Mesenchymal stem cell (in vitro differentiated cells and primary cell): ENCODE measurements at regions not wholly inside any gene's neighbourhood (a gene's known extent, or its start where the extent isn't known, plus 50 kb on each side); places are given as distances from the start of the nearest gene placed in this dataset.
A peak's percentile ranks its signal among the peaks of the same experiment; 100 is the strongest.

Source experiments
- DNase-seq: peaks from one replicate; pipeline ENCODE4 v3.0.0-alpha.2; 2013
- H2AFZ ChIP-seq: one replicate; pipeline ENCODE4 v1.6.1; 2013; ENCODE audit warnings: low read depth, mild to moderate bottlenecking, control low read depth, inconsistent platforms, low read length, moderate library complexity
- H2AK5ac ChIP-seq: 2 replicates; pipeline ENCODE4 v1.6.1; 2013; ENCODE audit warnings: low read length, moderate library complexity, mild to moderate bottlenecking, inconsistent platforms; ENCODE audit not compliant: severe bottlenecking
- H2BK120ac ChIP-seq: one replicate; pipeline ENCODE4 v1.6.1; 2013; ENCODE audit warnings: low read depth, mild to moderate bottlenecking, inconsistent platforms, low read length, moderate library complexity
- H2BK12ac ChIP-seq, 2 experiments: one replicate each; pipeline ENCODE4 v1.6.1; 2013; ENCODE audit warnings: inconsistent platforms in 2 of 2, low read length in 2 of 2, mild to moderate bottlenecking in 2 of 2, moderate library complexity in 2 of 2, control low read depth in 1 of 2
- H2BK15ac ChIP-seq: one replicate; pipeline ENCODE4 v1.6.1; 2013; ENCODE audit warnings: mild to moderate bottlenecking, low read depth, inconsistent platforms; ENCODE audit not compliant: poor library complexity, severe bottlenecking
- H2BK5ac ChIP-seq: 2 replicates; pipeline ENCODE4 v1.6.1; 2013; ENCODE audit warnings: low read depth, mild to moderate bottlenecking, low read length, control low read depth, inconsistent platforms; ENCODE audit not compliant: poor library complexity, severe bottlenecking
- H3K14ac ChIP-seq, 2 experiments: one replicate each; pipeline ENCODE4 v1.6.1; 2013; ENCODE audit warnings: inconsistent platforms in 2 of 2, low read length in 2 of 2, control low read depth in 1 of 2, mild to moderate bottlenecking in 1 of 2, moderate library complexity in 1 of 2
- H3K18ac ChIP-seq, 2 experiments: one replicate each; pipeline ENCODE4 v1.6.1; 2013; ENCODE audit warnings: inconsistent platforms in 2 of 2, low read length in 2 of 2, control low read depth in 1 of 2, low read depth in 1 of 2, mild to moderate bottlenecking in 1 of 2
- H3K23ac ChIP-seq, 2 experiments: one replicate each; pipeline ENCODE4 v1.6.1; 2013; ENCODE audit warnings: inconsistent platforms in 2 of 2, low read length in 2 of 2, mild to moderate bottlenecking in 2 of 2, moderate library complexity in 2 of 2, control low read depth in 1 of 2
- H3K27ac ChIP-seq: 2 replicates; pipeline ENCODE4 v1.5.1; 2013; ENCODE audit warnings: mild to moderate bottlenecking, moderate library complexity, low read length, control low read depth, inconsistent platforms; ENCODE audit not compliant: poor library complexity, severe bottlenecking
- H3K27me3 ChIP-seq, 2 experiments: 2 replicates each; pipeline versions ENCODE4 v1.6.1 to v1.7.0; 2013; ENCODE audit warnings: low read length in 2 of 2, mild to moderate bottlenecking in 2 of 2, moderate library complexity in 2 of 2, control low read depth in 1 of 2, inconsistent platforms in 1 of 2; ENCODE audit not compliant: control insufficient read depth in 1 of 2, insufficient read depth in 1 of 2
- H3K36me3 ChIP-seq, 2 experiments: 2 replicates each; pipeline versions ENCODE4 v1.6.1 to v1.7.0; 2013; ENCODE audit warnings: low read length in 2 of 2, control low read depth in 1 of 2, inconsistent platforms in 1 of 2, low read depth in 1 of 2, mild to moderate bottlenecking in 1 of 2; ENCODE audit not compliant: insufficient read depth in 2 of 2, control insufficient read depth in 1 of 2
- H3K4ac ChIP-seq, 2 experiments: one replicate each; pipeline ENCODE4 v1.6.1; 2013; ENCODE audit warnings: inconsistent platforms in 2 of 2, low read length in 2 of 2, mild to moderate bottlenecking in 2 of 2, moderate library complexity in 2 of 2, control low read depth in 1 of 2, low read depth in 1 of 2
- H3K4me1 ChIP-seq: 2 replicates; pipeline ENCODE4 v1.6.1; 2013; ENCODE audit warnings: low read depth, low read length, control low read depth; ENCODE audit not compliant: control insufficient read depth, insufficient read depth
- H3K4me2 ChIP-seq: 2 replicates; pipeline ENCODE4 v1.6.1; 2013; ENCODE audit warnings: low read length, mild to moderate bottlenecking, inconsistent platforms; ENCODE audit not compliant: poor library complexity, severe bottlenecking
- H3K4me3 ChIP-seq, 2 experiments: 2 replicates each; pipeline versions ENCODE4 v1.5.1 to v1.7.0; 2013; ENCODE audit warnings: low read length in 2 of 2, mild to moderate bottlenecking in 2 of 2, control low read depth in 1 of 2, low read depth in 1 of 2; ENCODE audit not compliant: insufficient read depth in 1 of 2
- H3K79me1 ChIP-seq: replicated peaks from 2 replicates; pipeline ENCODE4 v1.6.1; 2013; ENCODE audit warnings: mild to moderate bottlenecking, control low read depth, low read length, inconsistent platforms; ENCODE audit not compliant: poor library complexity, severe bottlenecking
- H3K9ac ChIP-seq: 2 replicates; pipeline ENCODE4 v1.7.0; 2013; ENCODE audit warnings: mild to moderate bottlenecking, low read length, moderate library complexity
- H3K9me3 ChIP-seq: 2 replicates; pipeline ENCODE4 v1.7.0; 2013; ENCODE audit warnings: mild to moderate bottlenecking, low read length; ENCODE audit not compliant: control insufficient read depth
- H4K8ac ChIP-seq: one replicate; pipeline ENCODE4 v1.6.1; 2013; ENCODE audit warnings: inconsistent platforms, mild to moderate bottlenecking, low read length, moderate library complexity
- H4K91ac ChIP-seq: one replicate; pipeline ENCODE4 v1.6.1; 2013; ENCODE audit warnings: mild to moderate bottlenecking, low read length, inconsistent platforms
- WGBS: methylation state at CpG from one replicate; pipeline ENCODE4 v1.1.7; 2013; ENCODE audit warnings: mixed read lengths; 5-methylcytosine and 5-hydroxymethylcytosine counted together

DNA sequence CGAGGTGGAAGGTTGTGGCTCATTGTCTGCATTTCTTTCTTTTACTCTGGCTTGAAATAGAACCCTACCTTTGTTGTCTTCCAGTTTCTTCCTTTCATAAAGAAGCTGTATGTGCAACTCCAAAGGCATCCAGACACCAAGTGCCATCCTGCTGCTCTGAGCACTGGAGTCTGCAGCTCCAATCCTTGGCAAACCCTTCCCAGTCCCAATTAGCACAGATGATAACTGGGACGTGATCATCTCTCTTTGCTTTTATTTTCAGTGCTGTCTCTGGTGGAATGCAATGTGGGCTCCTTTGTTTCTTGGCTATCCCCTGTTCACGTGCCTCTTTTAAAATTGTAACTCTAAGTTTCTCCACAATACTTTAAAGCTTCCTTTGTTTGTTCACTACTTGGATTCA is 140.9 kb downstream of the AQP9 start:
- no peaks in the 10 kb centered on the region for H3K27me3 ChIP-seq
- no peak overlapping the region for H3K27ac ChIP-seq
- no peak overlapping the region for H2BK15ac ChIP-seq

DNA sequence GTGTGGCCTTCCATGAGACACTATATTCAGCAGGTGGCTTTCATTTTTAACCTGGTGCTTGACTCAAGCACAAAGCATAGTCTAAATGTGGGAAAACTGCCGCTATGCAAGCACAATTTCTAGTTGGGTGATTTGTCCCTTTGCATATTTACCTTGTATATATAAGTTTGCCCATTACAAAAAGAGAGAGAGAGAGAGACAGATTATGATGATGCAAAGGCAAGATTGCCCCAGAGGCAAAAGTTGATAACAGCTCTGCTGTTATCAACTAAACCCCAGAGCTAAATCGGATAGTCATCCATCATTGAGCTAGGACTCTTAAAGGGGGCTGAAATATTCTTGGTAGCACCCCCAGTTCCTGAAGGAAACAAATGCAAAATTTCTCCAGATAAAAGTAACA is 141.5 kb downstream of the AQP9 start:
- no peak overlapping the region for H3K18ac ChIP-seq
- peaks cover 3% of the 10 kb centered on the region for H3K4me1 ChIP-seq
- no peak overlapping the region for H3K4me2 ChIP-seq
- 100% methylated on average over 1 of the region's 2 CpGs for WGBS
- no peaks in the 10 kb centered on the region for H3K27me3 ChIP-seq
- H3K14ac ChIP-seq, result no peak overlapping the region
- no peak overlapping the region for H3K27ac ChIP-seq
- H3K9me3 ChIP-seq, result no peaks in the 10 kb centered on the region
- H3K79me1 ChIP-seq, result no peaks in the 10 kb centered on the region
- no peak overlapping the region for H3K4me3 ChIP-seq
- no peak overlapping the region for H2BK5ac ChIP-seq
- H2BK12ac ChIP-seq, result no peak overlapping the region
- H3K4ac ChIP-seq, result no peak overlapping the region
- DNase-seq, result no peak
- H2AK5ac ChIP-seq, result no peak overlapping the region
- H3K23ac ChIP-seq, result no peak overlapping the region
- H4K8ac ChIP-seq, result no peak overlapping the region
- no peak overlapping the region for H2BK15ac ChIP-seq
- H3K36me3 ChIP-seq, result no peaks in the 10 kb centered on the region
- no peak overlapping the region for H3K9ac ChIP-seq
- no peak overlapping the region for H4K91ac ChIP-seq
- no peak overlapping the region for H2BK120ac ChIP-seq
- H2AFZ ChIP-seq, result no peak overlapping the region

More for the DNA sequence above, 140.9 kb downstream of the AQP9 start:
- no peak overlapping the region for H2AFZ ChIP-seq
- H3K23ac ChIP-seq, result no peak overlapping the region
- H3K4ac ChIP-seq, result no peak overlapping the region
- H3K9me3 ChIP-seq, result no peaks in the 10 kb centered on the region
- no peak overlapping the region for H4K91ac ChIP-seq
- no peak overlapping the region for H2BK120ac ChIP-seq
- no peaks in the 10 kb centered on the region for H3K36me3 ChIP-seq
- H2BK5ac ChIP-seq, result no peak overlapping the region
- H3K18ac ChIP-seq, result no peak overlapping the region
- no peak overlapping the region for H2AK5ac ChIP-seq
- no peak overlapping the region for H3K14ac ChIP-seq
- H3K4me2 ChIP-seq, result no peak overlapping the region
- peaks cover 3% of the 10 kb centered on the region for H3K4me1 ChIP-seq
- no peak overlapping the region for H4K8ac ChIP-seq
- H3K79me1 ChIP-seq, result no peaks in the 10 kb centered on the region
- H3K4me3 ChIP-seq, result no peak overlapping the region
- H3K9ac ChIP-seq, result no peak overlapping the region
- no peak for DNase-seq
- WGBS, result 96% methylated on average over 3 of the region's 3 CpGs
- H2BK12ac ChIP-seq, result no peak overlapping the region

DNA sequence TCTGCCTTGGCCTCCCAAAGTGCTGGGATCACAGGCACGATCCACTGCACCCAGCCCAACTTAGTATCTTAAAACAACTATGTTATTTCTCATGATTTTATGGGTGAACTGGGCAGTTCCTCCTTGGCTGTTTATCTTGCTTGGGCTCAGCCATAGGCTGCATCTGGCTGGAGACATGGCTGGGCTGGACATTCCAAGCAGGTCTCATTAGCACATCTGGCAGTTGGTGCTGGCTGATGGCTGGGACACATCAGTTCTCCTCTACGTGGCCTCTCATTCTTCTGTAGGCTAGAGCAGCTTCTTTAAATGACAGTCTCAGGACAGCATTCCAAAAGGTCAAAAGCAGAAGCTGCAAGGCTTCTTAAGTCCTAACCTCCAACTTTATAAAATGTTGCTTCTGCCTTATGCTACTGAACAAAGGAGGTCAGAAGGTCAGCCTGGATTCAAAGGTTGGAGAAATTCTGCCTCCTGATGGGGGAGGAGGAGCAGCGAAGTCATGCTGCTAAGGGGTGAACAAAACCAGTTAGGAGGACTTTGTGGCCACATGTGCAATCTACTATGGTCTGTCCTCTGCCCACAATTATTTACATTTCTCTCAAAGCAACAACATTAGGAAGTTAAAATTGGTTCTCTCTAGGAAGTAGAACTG is 144.0 kb downstream of the AQP9 start:
- 77% methylated on average over 2 of the region's 3 CpGs for WGBS
- H2BK12ac ChIP-seq, result peak overlapping the region in 1 of 2 experiments; percentile 61
- no peaks in the 10 kb centered on the region for H3K4me1 ChIP-seq
- no peak overlapping the region for H2AK5ac ChIP-seq
- no peak overlapping the region for H3K4me3 ChIP-seq
- H3K9me3 ChIP-seq, result no peaks in the 10 kb centered on the region
- H3K36me3 ChIP-seq, result no peaks in the 10 kb centered on the region
- no peak overlapping the region for H3K9ac ChIP-seq
- no peak overlapping the region for H3K4me2 ChIP-seq
- H2AFZ ChIP-seq, result no peak overlapping the region
- H3K79me1 ChIP-seq, result no peaks in the 10 kb centered on the region
- H4K8ac ChIP-seq, result no peak overlapping the region
- no peak overlapping the region for H3K27ac ChIP-seq
- H2BK5ac ChIP-seq, result no peak overlapping the region
- H3K14ac ChIP-seq, result no peak overlapping the region
- no peak overlapping the region for H3K23ac ChIP-seq
- peak overlapping the region in 1 of 2 experiments; percentile 55 for H3K18ac ChIP-seq
- no peak overlapping the region for H2BK15ac ChIP-seq
- H3K4ac ChIP-seq, result no peak overlapping the region
- H4K91ac ChIP-seq, result no peak overlapping the region
- H2BK120ac ChIP-seq, result no peak overlapping the region
- DNase-seq, result peak; percentile 39
- no peaks in the 10 kb centered on the region for H3K27me3 ChIP-seq

DNA sequence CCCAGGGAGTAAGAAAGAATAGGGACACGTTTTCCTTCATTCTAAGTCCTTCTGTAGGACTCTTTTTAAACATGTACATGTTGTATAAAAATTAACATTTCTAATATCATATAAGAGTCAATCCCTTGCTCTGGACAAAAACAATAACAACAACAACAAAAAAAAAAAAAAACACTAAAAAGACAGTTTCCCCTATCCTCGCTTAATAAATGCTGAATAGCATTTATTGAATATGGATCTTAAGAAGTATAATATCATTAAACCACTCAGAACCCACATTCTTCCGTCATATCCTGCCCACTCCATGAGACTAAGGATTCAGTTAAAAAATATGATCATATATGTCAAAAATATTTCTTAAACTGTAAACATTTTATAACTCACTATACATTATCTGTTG is 145.1 kb downstream of the AQP9 start:
- Histone ChIP-seq H3K4ac (no peak overlapping the region), H3K79me1 (no peaks in the 10 kb centered on the region), H4K91ac (no peak overlapping the region), H2BK120ac (no peak overlapping the region), H3K23ac (no peak overlapping the region), H2AK5ac (no peak overlapping the region), H2AFZ (no peak overlapping the region), H2BK12ac (no peak overlapping the region), H3K9me3 (no peaks in the 10 kb centered on the region), H3K18ac (no peak overlapping the region), H4K8ac (no peak overlapping the region), H2BK15ac (no peak overlapping the region), H3K4me3 (no peak overlapping the region), H3K27ac (no peak overlapping the region), H3K27me3 (no peaks in the 10 kb centered on the region), H3K14ac (no peak overlapping the region), H3K36me3 (no peaks in the 10 kb centered on the region), H3K4me2 (no peak overlapping the region), H3K9ac (no peak overlapping the region), H3K4me1 (no peaks in the 10 kb centered on the region), H2BK5ac (no peak overlapping the region)
- 100% methylated on average over 1 of the region's 3 CpGs for WGBS
- DNase-seq, result no peak
